ENCODE measurements at regions not wholly inside any gene's neighbourhood (a gene's known extent, or its start where the extent isn't known, plus 50 kb on each side); places are given as distances from the start of the nearest gene placed in this dataset.

DNA sequence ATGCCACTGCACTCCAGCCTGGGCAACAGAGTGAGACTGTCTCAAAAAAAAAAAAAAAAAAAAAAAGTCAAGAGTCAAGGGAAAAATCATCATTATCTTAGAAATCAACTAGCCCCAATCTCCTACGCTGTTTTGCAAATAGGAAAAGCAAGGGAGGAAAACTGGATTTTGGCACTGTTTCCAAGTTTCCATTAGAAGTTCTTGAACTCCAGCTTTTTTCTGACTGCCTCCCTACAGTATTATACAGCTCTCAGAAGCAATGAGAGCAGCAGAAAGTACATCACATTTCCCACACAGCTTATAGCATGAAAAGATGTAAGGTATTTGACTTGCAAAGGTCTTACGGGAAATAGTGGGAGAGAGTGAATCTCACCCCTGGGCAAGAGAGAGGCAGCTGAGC is 127.8 kb downstream of the OSR1 start:
- Histone ChIP-seq H3K4me3 (no peak overlapping the region), H3K27ac (no peak overlapping the region), H3K4me1 (replicated peaks in 1 of 2) (peaks cover 17 to 19% of the 10 kb centered on the region in 2 donors)
- in situ Hi-C loops (cut with MboI; ENCODE audit: low pct_unique_long_range_greater_than_20kb in 2 of 9, low sequenced_read_pairs in 9 of 9, unreplicated experiment in 9 of 9), result loop anchor here in 1 of 9 experiments (25.0 kb wide), 1 partner anchor 107 kb away; no protein-coding TSS in a partner anchor
- no peak for ATAC-seq (replicated peaks in 6 of 8)
- 86 to 100% (median 100%) methylated on average over 1 to 2 of the region's 2 CpGs; no CpG with 5 or more reads in 3 of the 10 experiments for WGBS, 10 experiments

DNA sequence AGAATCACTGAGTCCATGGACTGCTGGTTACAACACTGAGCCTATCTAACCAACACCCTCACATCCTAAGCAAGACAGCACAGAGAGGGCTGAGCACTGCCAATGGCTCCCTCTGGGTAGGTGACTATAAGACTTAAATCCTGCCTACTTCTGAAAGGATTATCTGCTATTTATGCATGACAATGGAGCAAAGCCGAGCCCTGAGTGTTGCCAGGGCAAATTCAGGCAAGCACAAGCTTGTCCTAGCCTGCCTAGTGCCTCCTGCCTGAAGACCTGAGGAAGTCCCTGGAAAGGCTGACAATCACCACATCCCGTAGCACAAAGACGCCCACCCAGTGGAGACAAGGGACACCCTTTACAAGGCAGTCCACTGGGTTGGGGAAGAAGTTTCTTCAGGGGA is 129.7 kb downstream of the OSR1 start:
- H3K4me3 ChIP-seq, result no peak overlapping the region
- no peak overlapping the region for H3K27ac ChIP-seq
- in situ Hi-C loops (cut with MboI; ENCODE audit: low pct_unique_long_range_greater_than_20kb in 2 of 9, low sequenced_read_pairs in 9 of 9, unreplicated experiment in 9 of 9), result loop anchor here in 1 of 9 experiments (25.0 kb wide), 1 partner anchor 109 kb away; no protein-coding TSS in a partner anchor
- peaks cover 17 to 19% of the 10 kb centered on the region in 2 donors for H3K4me1 ChIP-seq (replicated peaks in 1 of 2)
- ATAC-seq (replicated peaks in 6 of 8), result peak in 7 of 8 experiments; percentile 32 to 90 (median 59)
- WGBS, 10 experiments, result 20 to 80% (median 71%) methylated on average over 1 to 3 of the region's 3 CpGs; no CpG with 5 or more reads in 7 of the 10 experiments

DNA sequence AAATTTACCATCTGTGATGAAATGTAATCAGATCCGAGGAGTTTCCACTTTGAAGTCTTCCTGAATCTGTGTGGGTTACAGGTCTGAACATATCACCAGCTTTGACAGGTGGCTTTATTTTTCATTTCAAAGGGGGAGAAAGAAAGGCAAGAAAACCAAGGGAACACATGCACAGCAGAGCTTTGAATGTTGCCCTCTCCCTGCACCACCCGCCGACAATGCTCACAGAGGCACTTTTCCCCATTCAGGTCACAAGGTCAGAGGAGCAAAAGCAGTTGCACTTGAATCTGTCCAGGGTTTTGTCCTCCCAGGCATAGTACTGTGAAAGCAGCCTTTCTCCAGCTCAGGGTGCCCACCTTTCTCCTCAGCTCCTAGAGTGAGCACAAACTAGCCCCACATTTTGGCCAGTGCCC is 130.2 kb downstream of the OSR1 start:
- ATAC-seq (replicated peaks in 6 of 8), result peak in 7 of 8 experiments; percentile 15 to 62 (median 27)
- 0 to 100% (median 30%) methylated on average over 1 to 3 of the region's 3 CpGs; no CpG with 5 or more reads in 3 of the 10 experiments for WGBS, 10 experiments
- H3K27ac ChIP-seq, result no peak overlapping the region
- H3K4me3 ChIP-seq, result no peak overlapping the region
- peaks cover 17 to 19% of the 10 kb centered on the region in 2 donors for H3K4me1 ChIP-seq (replicated peaks in 1 of 2)
- in situ Hi-C loops (cut with MboI; ENCODE audit: low pct_unique_long_range_greater_than_20kb in 2 of 9, low sequenced_read_pairs in 9 of 9, unreplicated experiment in 9 of 9), result loop anchor here in 1 of 9 experiments (25.0 kb wide), 1 partner anchor 109 kb away; no protein-coding TSS in a partner anchor

DNA sequence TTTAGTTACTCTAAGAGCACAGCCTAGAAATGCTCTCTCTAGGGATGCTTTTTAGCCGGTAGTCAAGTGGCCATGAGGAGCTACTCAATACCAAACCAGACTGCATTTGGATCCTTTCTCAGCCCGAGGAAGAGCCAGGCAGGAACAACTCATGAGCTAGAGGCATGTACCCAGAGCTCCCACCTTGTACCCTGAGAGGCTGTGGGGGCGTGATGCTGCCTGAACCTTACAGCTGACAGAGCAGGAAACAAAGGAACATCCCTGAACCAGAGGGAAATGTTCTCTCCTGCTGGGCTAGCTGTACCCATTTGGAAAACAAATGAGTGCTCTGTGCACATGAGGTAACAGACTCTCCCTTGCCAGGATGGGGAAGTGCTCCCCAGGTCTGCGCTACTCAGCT is 131.6 kb downstream of the OSR1 start:
- Histone ChIP-seq H3K4me1 (replicated peaks in 1 of 2) (peaks cover 17 to 19% of the 10 kb centered on the region in 2 donors), H3K27ac (no peak overlapping the region), H3K4me3 (no peak overlapping the region)
- in situ Hi-C loops (cut with MboI; ENCODE audit: low pct_unique_long_range_greater_than_20kb in 2 of 9, low sequenced_read_pairs in 9 of 9, unreplicated experiment in 9 of 9), result loop anchor here in 1 of 9 experiments (25.0 kb wide), 1 partner anchor 110 kb away; no protein-coding TSS in a partner anchor
- WGBS, 10 experiments, result 58 to 77% (median 75%) methylated on average over 2 to 4 of the region's 4 CpGs; no CpG with 5 or more reads in 6 of the 10 experiments
- no peak for ATAC-seq (replicated peaks in 6 of 8)

DNA sequence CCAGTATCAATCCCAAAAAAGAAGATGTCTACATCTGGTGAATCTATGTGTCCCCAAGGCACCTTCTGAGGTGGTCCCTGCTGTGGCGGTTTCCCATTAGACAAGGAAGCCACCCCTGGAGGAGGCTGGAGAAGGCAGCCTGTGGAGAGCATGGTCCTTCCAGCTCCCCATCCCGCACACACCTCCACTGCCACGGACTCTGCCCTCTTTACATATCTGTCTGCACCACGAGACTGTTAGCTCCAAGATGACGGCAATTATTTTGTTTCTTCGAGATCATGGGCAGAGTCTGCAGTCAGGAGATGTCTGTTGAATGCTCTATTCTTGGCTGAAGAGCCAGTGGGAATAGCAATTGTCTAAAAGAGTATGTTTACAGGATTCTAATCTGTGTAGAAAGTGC is 132.0 kb downstream of the OSR1 start:
- Histone ChIP-seq H3K4me1 (replicated peaks in 1 of 2) (peaks cover 17 to 19% of the 10 kb centered on the region in 2 donors), H3K27ac (no peak overlapping the region), H3K4me3 (no peak overlapping the region)
- WGBS, 10 experiments, result 68 to 100% (median 91%) methylated on average over 2 to 6 of the region's 6 CpGs; no CpG with 5 or more reads in 2 of the 10 experiments
- in situ Hi-C loops (cut with MboI; ENCODE audit: low pct_unique_long_range_greater_than_20kb in 2 of 9, low sequenced_read_pairs in 9 of 9, unreplicated experiment in 9 of 9), result loop anchor here in 1 of 9 experiments (25.0 kb wide), 1 partner anchor 111 kb away; no protein-coding TSS in a partner anchor
- no peak for ATAC-seq (replicated peaks in 6 of 8)

DNA sequence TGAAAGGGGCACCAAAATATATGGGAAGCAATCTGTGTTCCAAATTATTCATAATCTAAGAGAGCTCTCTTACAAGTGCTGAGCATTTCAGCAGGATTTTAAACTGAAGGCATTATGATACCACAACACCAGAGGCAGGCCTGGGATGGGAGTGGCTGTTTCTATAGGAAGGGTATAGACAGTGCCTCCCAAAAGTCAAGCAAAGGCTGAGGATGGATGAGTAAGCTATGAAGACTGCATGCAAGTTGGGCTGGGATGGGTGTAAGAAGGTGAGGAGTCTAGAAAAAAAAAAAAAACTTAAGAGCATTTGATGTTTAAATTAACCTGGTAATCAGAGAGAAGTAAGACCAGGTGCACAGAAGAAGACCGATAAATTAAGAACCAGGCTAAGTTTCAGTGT is 132.5 kb downstream of the OSR1 start:
- ATAC-seq (replicated peaks in 6 of 8), result peak in 1 of 8 experiments; percentile 16
- no peak overlapping the region for H3K4me3 ChIP-seq
- in situ Hi-C loops (cut with MboI; ENCODE audit: low pct_unique_long_range_greater_than_20kb in 2 of 9, low sequenced_read_pairs in 9 of 9, unreplicated experiment in 9 of 9), result loop anchor here in 1 of 9 experiments (25.0 kb wide), 1 partner anchor 111 kb away; no protein-coding TSS in a partner anchor
- peaks cover 17 to 19% of the 10 kb centered on the region in 2 donors for H3K4me1 ChIP-seq (replicated peaks in 1 of 2)
- WGBS, 10 experiments, result 80 to 100% (median 100%) methylated on average over 1 of the region's 1 CpG; no CpG with 5 or more reads in 2 of the 10 experiments
- H3K27ac ChIP-seq, result no peak overlapping the region

DNA sequence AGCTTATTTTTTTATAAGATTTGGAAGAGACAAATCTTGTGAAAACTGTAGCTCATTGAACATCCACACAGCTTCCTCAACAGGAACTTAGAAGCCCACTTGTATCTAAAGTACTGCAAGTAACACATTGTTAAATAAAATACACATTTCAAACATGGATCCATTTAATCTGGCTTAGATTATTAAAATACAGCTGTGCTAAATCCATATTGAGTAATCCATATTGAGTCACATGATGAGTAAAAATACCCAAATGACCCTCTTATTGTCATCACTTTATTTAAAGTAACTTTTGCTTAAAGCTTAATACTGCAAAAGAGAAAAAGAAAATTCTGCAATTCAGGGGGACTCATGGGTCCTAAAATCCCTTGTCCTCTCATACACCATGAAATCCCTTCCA is 133.3 kb downstream of the OSR1 start:
- ATAC-seq (replicated peaks in 6 of 8), result no peak
- in situ Hi-C loops (cut with MboI; ENCODE audit: low pct_unique_long_range_greater_than_20kb in 2 of 9, low sequenced_read_pairs in 9 of 9, unreplicated experiment in 9 of 9), result loop anchor here in 1 of 9 experiments (25.0 kb wide), 1 partner anchor 112 kb away; no protein-coding TSS in a partner anchor
- Histone ChIP-seq H3K4me3 (no peak overlapping the region), H3K27ac (no peak overlapping the region), H3K4me1 (replicated peaks in 1 of 2) (peaks cover 17 to 19% of the 10 kb centered on the region in 2 donors)

DNA sequence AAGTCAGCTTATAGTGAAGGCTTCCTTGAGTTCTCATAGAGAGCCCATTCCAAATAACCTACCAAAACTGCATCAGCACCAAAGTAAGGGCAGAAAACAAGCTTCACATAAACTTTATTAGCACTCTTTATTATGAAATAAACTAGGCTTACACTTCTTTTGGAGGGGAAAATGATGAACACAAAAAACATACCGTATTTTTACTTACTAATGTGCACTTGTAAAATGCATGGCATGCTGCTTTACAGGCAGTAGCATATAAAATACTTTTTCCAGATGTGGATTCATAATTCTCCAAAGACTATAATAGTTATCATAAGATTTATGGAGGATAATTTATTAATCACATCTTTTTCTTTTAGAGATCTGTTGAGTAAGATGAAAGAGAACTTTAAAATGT is 133.9 kb downstream of the OSR1 start:
- Histone ChIP-seq H3K4me3 (no peak overlapping the region), H3K4me1 (replicated peaks in 1 of 2) (peaks cover 17 to 19% of the 10 kb centered on the region in 2 donors), H3K27ac (no peak overlapping the region)
- no peak for ATAC-seq (replicated peaks in 6 of 8)
- in situ Hi-C loops (cut with MboI; ENCODE audit: low pct_unique_long_range_greater_than_20kb in 2 of 9, low sequenced_read_pairs in 9 of 9, unreplicated experiment in 9 of 9), result no loop called here
- WGBS, 10 experiments, result 0 to 100% (median 84%) methylated on average over 1 of the region's 1 CpG; no CpG with 5 or more reads in 4 of the 10 experiments

DNA sequence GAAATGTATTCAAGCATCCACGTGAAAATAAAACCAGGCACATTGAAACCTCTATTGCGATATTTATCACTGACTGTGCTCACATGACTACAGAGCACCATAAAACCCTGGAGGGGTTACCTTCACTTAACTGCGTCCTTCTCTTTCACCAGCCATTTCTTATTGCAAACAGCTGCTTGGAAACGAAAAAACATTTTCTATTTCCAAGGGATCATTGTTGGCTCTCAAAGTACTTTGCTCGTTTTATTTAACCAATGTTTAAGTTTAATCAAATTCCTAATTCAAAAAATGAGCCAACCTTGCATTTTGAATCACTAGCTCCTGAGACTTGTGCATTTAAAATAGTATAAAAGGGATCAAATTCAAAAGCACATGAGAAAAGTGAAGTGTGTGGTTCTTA is 134.4 kb downstream of the OSR1 start:
- ATAC-seq (replicated peaks in 6 of 8), result no peak
- Histone ChIP-seq H3K27ac (no peak overlapping the region), H3K4me1 (replicated peaks in 1 of 2) (peaks cover 16 to 18% of the 10 kb centered on the region in 2 donors), H3K4me3 (no peak overlapping the region)
- in situ Hi-C loops (cut with MboI; ENCODE audit: low pct_unique_long_range_greater_than_20kb in 2 of 9, low sequenced_read_pairs in 9 of 9, unreplicated experiment in 9 of 9), result no loop called here
- 51 to 100% (median 88%) methylated on average over 1 to 5 of the region's 5 CpGs; no CpG with 5 or more reads in 1 of the 10 experiments for WGBS, 10 experiments

DNA sequence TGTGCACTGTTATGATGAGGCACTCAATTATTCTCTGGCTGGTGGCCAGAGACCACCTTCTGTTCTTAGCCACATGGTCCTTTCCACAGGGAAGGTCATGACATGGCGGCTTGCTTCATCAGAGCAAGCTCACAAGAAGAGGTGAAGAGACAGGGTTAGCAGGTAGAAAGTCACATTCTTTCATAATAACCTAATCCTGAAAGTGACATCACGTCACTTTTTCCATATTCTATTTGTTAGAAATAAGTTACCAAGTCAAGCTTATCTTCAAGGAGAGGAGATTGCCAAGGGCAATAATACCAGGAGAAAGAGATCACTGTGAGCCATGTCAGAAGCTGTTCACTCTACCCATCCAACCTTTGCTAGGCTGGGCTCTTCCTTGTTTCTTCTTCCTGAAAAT is 139.4 kb downstream of the OSR1 start:
- WGBS, 10 experiments, result 100% methylated on average over 1 to 2 of the region's 2 CpGs; no CpG with 5 or more reads in 4 of the 10 experiments

DNA sequence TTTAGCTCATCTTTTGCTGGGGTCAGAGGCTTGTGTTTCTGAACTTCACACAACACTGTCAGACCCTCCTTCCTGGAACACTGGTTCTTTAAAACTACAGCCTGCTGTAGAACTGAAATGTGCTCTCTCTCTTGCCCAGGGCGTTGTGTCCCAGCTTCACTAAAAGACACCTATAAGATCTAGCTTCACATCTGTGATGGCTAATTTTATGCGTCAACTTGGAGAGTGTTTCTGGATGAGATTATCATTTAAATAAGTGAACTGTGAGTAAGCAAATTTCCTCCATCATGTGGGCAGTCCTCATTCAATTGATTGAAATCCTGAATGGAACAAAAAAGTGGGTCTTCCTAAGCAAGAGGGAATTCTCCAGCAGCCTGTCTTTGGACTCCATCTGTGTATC is 140.3 kb downstream of the OSR1 start:
- in situ Hi-C loops (cut with MboI; ENCODE audit: low pct_unique_long_range_greater_than_20kb in 2 of 9, low sequenced_read_pairs in 9 of 9, unreplicated experiment in 9 of 9), result no loop called here
- WGBS, 10 experiments, result 0 to 100% (median 76%) methylated on average over 1 to 2 of the region's 2 CpGs; no CpG with 5 or more reads in 1 of the 10 experiments
- no peak overlapping the region for H3K27ac ChIP-seq
- peak in 3 of 8 experiments; percentile 55 to 76 (median 60) for ATAC-seq (replicated peaks in 6 of 8)
- H3K4me3 ChIP-seq, result no peak overlapping the region
- H3K4me1 ChIP-seq (replicated peaks in 1 of 2), result no peaks in the 10 kb centered on the region

More for the DNA sequence above, 139.4 kb downstream of the OSR1 start:
- H3K4me1 ChIP-seq (replicated peaks in 1 of 2), result no peaks in the 10 kb centered on the region
- no peak overlapping the region for H3K4me3 ChIP-seq
- in situ Hi-C loops (cut with MboI; ENCODE audit: low pct_unique_long_range_greater_than_20kb in 2 of 9, low sequenced_read_pairs in 9 of 9, unreplicated experiment in 9 of 9), result no loop called here
- no peak for ATAC-seq (replicated peaks in 6 of 8)
- H3K27ac ChIP-seq, result no peak overlapping the region

DNA sequence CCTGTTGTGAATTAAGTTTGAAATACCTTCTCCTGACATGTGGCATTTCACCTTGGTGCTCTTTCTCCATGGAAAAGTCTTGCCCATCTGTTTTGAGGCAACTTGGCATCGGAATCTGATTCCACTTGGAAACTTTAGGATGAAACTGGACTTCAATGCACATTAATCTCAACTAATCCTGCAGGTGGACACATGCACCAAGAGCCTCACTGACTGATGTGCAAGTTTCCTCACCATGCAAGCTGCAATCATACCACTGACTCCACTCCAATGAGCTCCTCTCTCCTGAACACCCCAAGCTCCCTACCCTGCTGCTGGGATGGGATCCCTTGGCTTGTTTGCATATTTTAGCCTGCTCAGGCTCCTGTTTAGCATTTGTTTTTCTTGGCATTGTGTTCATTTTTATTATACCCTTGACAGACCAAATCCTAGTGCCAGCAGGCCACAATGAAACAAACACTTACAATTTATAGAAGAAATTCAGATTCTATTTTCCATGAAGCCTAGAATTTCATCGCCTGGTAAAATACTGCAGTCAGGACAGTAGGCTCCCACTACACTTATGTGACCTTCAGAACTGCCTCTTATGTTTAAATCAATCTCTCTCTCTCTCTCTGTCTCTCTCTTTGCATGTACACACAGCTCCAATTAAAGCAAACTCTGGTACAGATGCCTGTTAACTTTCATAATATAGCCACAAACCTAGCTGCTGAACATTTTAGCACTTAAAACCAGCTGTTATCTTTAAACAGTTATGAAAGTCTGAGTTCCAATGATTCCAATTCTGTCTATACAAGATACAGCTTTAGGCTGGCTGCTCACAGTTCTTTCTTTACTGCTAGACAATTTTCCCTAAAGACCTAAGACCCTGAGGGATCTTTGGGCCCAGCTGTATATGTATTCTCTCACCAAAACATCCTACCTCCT is 141.5 kb downstream of the OSR1 start:
- WGBS, 10 experiments, result 50 to 100% (median 96%) methylated on average over 1 to 2 of the region's 2 CpGs
- no peak overlapping the region for H3K4me3 ChIP-seq
- in situ Hi-C loops (cut with MboI; ENCODE audit: low pct_unique_long_range_greater_than_20kb in 2 of 9, low sequenced_read_pairs in 9 of 9, unreplicated experiment in 9 of 9), result no loop called here
- peak in 3 of 8 experiments; percentile 20 to 85 (median 22) for ATAC-seq (replicated peaks in 6 of 8)
- no peak overlapping the region for H3K27ac ChIP-seq
- H3K4me1 ChIP-seq (replicated peaks in 1 of 2), result no peaks in the 10 kb centered on the region

DNA sequence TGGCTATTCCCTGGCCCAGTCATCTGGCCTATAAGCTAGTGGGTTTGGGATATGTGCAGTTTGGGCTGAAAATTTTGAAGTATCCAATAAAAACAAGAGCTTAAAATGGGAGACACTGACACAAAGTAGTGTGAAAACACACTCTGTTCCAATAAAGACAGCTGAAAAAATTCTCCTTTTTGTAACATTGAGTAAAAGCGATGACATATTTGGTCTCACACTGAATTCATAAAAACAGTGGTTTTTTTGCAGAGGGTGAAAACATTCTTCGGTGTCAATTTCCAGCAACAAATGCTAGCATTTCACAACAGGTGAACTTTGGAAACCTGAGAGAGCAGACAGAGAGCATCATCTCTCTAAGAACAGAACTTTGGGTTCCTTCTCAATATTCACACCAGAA is 142.2 kb downstream of the OSR1 start:
- Histone ChIP-seq H3K4me1 (replicated peaks in 1 of 2) (no peaks in the 10 kb centered on the region), H3K4me3 (no peak overlapping the region), H3K27ac (no peak overlapping the region)
- whole genome bisulfite sequencing, 10 experiments, result 83 to 100% (median 100%) methylated on average over 1 to 2 of the region's 2 CpGs; no CpG with 5 or more reads in 2 of the 10 experiments
- ATAC-seq (replicated peaks in 6 of 8), result no peak
- in situ Hi-C loops (cut with MboI; ENCODE audit: low pct_unique_long_range_greater_than_20kb in 2 of 9, low sequenced_read_pairs in 9 of 9, unreplicated experiment in 9 of 9), result no loop called here

Data from motor neuron (in vitro differentiated cells).